BLaER1 treated with 17β-estradiol and CSF1 and Interleukin-3, amounts not matched to agents 10 nM and 100 nM (cell line): ENCODE measurements at regions not wholly inside any gene's neighbourhood (a gene's known extent, or its start where the extent isn't known, plus 50 kb on each side); places are given as distances from the start of the nearest gene placed in this dataset.
A peak's percentile ranks its signal among the peaks of the same experiment; 100 is the strongest.

ENCODE experiments used
- H3K27ac ChIP-seq, 11 experiments: shearing (Covaris generic); formaldehyde crosslinking; 2 replicates each; pipeline ENCODE4 v1.8.1; 2022
- H3K27me3 ChIP-seq, 11 experiments: shearing (Covaris generic); formaldehyde crosslinking; 2 replicates each; pipeline ENCODE4 v1.8.1; 2022
- H3K36me3 ChIP-seq, 11 experiments: shearing (Covaris generic); formaldehyde crosslinking; 2 replicates each; pipeline ENCODE4 v1.8.1; 2022
- H3K4me1 ChIP-seq, 10 experiments: shearing (Covaris generic); formaldehyde crosslinking; 2 replicates each; pipeline ENCODE4 v1.8.1; 2022
- H3K4me2 ChIP-seq, 11 experiments: shearing (Covaris generic); formaldehyde crosslinking; 2 replicates each; pipeline ENCODE4 v1.8.1; 2022
- H3K4me3 ChIP-seq, 10 experiments: shearing (Covaris generic); formaldehyde crosslinking; 2 replicates each; pipeline ENCODE4 v1.8.1; 2022
- H3K9ac ChIP-seq, 11 experiments: shearing (Covaris generic); formaldehyde crosslinking; 2 replicates each; pipeline ENCODE4 v1.8.1; 2022
- H3K9me3 ChIP-seq, 11 experiments: shearing (Covaris generic); formaldehyde crosslinking; replicated peaks in 1 of 11; 2 replicates each; pipeline ENCODE4 v1.8.1; 2022
- H4K20me1 ChIP-seq, 11 experiments: shearing (Covaris generic); formaldehyde crosslinking; 2 replicates each; pipeline ENCODE4 v1.8.1; 2022
- Cebpa-rat ChIP-seq, 11 experiments: shearing (Covaris generic); IDR thresholded peaks; 2 replicates each; pipeline ENCODE4 v1.8.1; 2022

- Histone ChIP-seq H3K27me3 (no peaks in the 10 kb centered on the region), H3K9ac (no peak overlapping the region), H3K4me3 (no peak overlapping the region), H3K4me1 (peaks cover 0 to 10% (median 2%) of the 10 kb centered on the region in 10 experiments; a peak in 9 of 20 replicates), H3K9me3 (0 out of 22 replicates have a peak, but pooled peaks cover 0 to 5% (median 0%) of the 10 kb centered on the region in 11 experiments), H4K20me1 (no peaks in the 10 kb centered on the region), H3K27ac (no peak overlapping the region), H3K4me2 (peak overlapping the region in 1 of 11 experiments; percentile 23; a peak in 1 of 22 replicates), H3K36me3 (no peaks in the 10 kb centered on the region)
- no peak for TF ChIP-seq Cebpa-rat (IDR thresholded peaks at IDR 0.05)
Observed at GRCh38 chr4:159487284-159487747, 384.4 kb downstream of the RAPGEF2 start.

GRCh38 chr4:159489646-159490045 lies 386.8 kb downstream of the RAPGEF2 start:
- H3K9me3 ChIP-seq = 0 out of 22 replicates have a peak, but pooled peaks cover 0 to 5% (median 0%) of the 10 kb centered on the region in 11 experiments
- H3K27ac ChIP-seq = no peak overlapping the region
- H3K27me3 ChIP-seq = no peaks in the 10 kb centered on the region
- TF ChIP-seq Cebpa-rat (IDR thresholded peaks at IDR 0.05) = no peak
- no peak overlapping the region for H3K4me2 ChIP-seq
- H3K9ac ChIP-seq = no peak overlapping the region
- H3K4me3 ChIP-seq = no peak overlapping the region
- H4K20me1 ChIP-seq = no peaks in the 10 kb centered on the region
- H3K36me3 ChIP-seq = no peaks in the 10 kb centered on the region
- no peaks in the 10 kb centered on the region for H3K4me1 ChIP-seq

GRCh38 chr4:159495515-159496236 lies 392.8 kb downstream of the RAPGEF2 start:
- TF ChIP-seq Cebpa-rat (IDR thresholded peaks at IDR 0.05) = no peak
- Histone ChIP-seq H3K36me3 (no peaks in the 10 kb centered on the region), H3K9ac (no peak overlapping the region), H3K27ac (no peak overlapping the region), H3K4me1 (no peaks in the 10 kb centered on the region), H4K20me1 (no peaks in the 10 kb centered on the region), H3K9me3 (0 out of 22 replicates have a peak, but pooled peaks cover 0 to 5% (median 0%) of the 10 kb centered on the region in 11 experiments), H3K27me3 (no peaks in the 10 kb centered on the region), H3K4me3 (no peak overlapping the region), H3K4me2 (no peak overlapping the region)

- H3K27ac ChIP-seq = no peak overlapping the region
Observed at GRCh38 chr4:159496248-159496647, 393.4 kb downstream of the RAPGEF2 start.

GRCh38 chr4:159497936-159498335 lies 395.1 kb downstream of the RAPGEF2 start:
- Histone ChIP-seq H3K36me3 (no peaks in the 10 kb centered on the region), H3K9ac (no peak overlapping the region), H3K9me3 (no peaks in the 10 kb centered on the region), H3K27me3 (no peaks in the 10 kb centered on the region), H3K4me1 (no peaks in the 10 kb centered on the region), H3K4me3 (no peak overlapping the region), H3K27ac (no peak overlapping the region), H4K20me1 (no peaks in the 10 kb centered on the region), H3K4me2 (no peak overlapping the region)
- TF ChIP-seq Cebpa-rat (IDR thresholded peaks at IDR 0.05) = no peak

More at GRCh38 chr4:159496248-159496647, 393.4 kb downstream of the RAPGEF2 start:
- H4K20me1 ChIP-seq = no peaks in the 10 kb centered on the region
- no peak overlapping the region for H3K4me3 ChIP-seq
- no peaks in the 10 kb centered on the region for H3K36me3 ChIP-seq
- 0 out of 22 replicates have a peak, but pooled peaks cover 0 to 5% (median 0%) of the 10 kb centered on the region in 11 experiments for H3K9me3 ChIP-seq
- H3K4me2 ChIP-seq = no peak overlapping the region
- no peak overlapping the region for H3K9ac ChIP-seq
- no peak for TF ChIP-seq Cebpa-rat (IDR thresholded peaks at IDR 0.05)
- no peaks in the 10 kb centered on the region for H3K4me1 ChIP-seq
- H3K27me3 ChIP-seq = no peaks in the 10 kb centered on the region

GRCh38 chr4:159498446-159499115 lies 395.7 kb downstream of the RAPGEF2 start:
- Histone ChIP-seq H3K27ac (no peak overlapping the region), H3K9ac (no peak overlapping the region), H3K27me3 (no peaks in the 10 kb centered on the region), H3K36me3 (no peaks in the 10 kb centered on the region), H3K4me1 (no peaks in the 10 kb centered on the region), H3K4me2 (no peak overlapping the region), H3K9me3 (no peaks in the 10 kb centered on the region), H4K20me1 (no peaks in the 10 kb centered on the region), H3K4me3 (no peak overlapping the region)
- no peak for TF ChIP-seq Cebpa-rat (IDR thresholded peaks at IDR 0.05)

- no peak overlapping the region for H3K9ac ChIP-seq
- H3K4me2 ChIP-seq = no peak overlapping the region
- H3K9me3 ChIP-seq = no peaks in the 10 kb centered on the region
- H3K27me3 ChIP-seq = no peaks in the 10 kb centered on the region
- H3K27ac ChIP-seq = no peak overlapping the region
- H3K4me3 ChIP-seq = no peak overlapping the region
- no peak for TF ChIP-seq Cebpa-rat (IDR thresholded peaks at IDR 0.05)
- H3K4me1 ChIP-seq = no peaks in the 10 kb centered on the region
- H4K20me1 ChIP-seq = no peaks in the 10 kb centered on the region
- no peaks in the 10 kb centered on the region for H3K36me3 ChIP-seq
Observed at GRCh38 chr4:159500861-159501260, 398.0 kb downstream of the RAPGEF2 start.

- Histone ChIP-seq H3K4me1 (no peaks in the 10 kb centered on the region), H4K20me1 (no peaks in the 10 kb centered on the region), H3K4me3 (no peak overlapping the region), H3K27ac (no peak overlapping the region), H3K27me3 (no peaks in the 10 kb centered on the region), H3K4me2 (no peak overlapping the region), H3K9ac (no peak overlapping the region), H3K9me3 (no peaks in the 10 kb centered on the region), H3K36me3 (no peaks in the 10 kb centered on the region)
- no peak for TF ChIP-seq Cebpa-rat (IDR thresholded peaks at IDR 0.05)
Observed at GRCh38 chr4:159503236-159504008, 400.5 kb downstream of the RAPGEF2 start.

- H3K4me1 ChIP-seq = no peaks in the 10 kb centered on the region
- no peak overlapping the region for H3K27ac ChIP-seq
- TF ChIP-seq Cebpa-rat (IDR thresholded peaks at IDR 0.05) = no peak
- H4K20me1 ChIP-seq = no peaks in the 10 kb centered on the region
- no peaks in the 10 kb centered on the region for H3K36me3 ChIP-seq
- H3K27me3 ChIP-seq = no peaks in the 10 kb centered on the region
- no peaks in the 10 kb centered on the region for H3K9me3 ChIP-seq
- H3K9ac ChIP-seq = no peak overlapping the region
- no peak overlapping the region for H3K4me3 ChIP-seq
- H3K4me2 ChIP-seq = no peak overlapping the region
Observed at GRCh38 chr4:159504684-159505083, 401.8 kb downstream of the RAPGEF2 start.
